DND-41 (cell line): ENCODE measurements at regions not wholly inside any gene's neighbourhood (a gene's known extent, or its start where the extent isn't known, plus 50 kb on each side); places are given as distances from the start of the nearest gene placed in this dataset.

Source experiments
- ATAC-seq: fragments of 200-7000 bp; cut with Tn5 transposase; 3 replicates; pipeline ENCODE4 v1.9.1; 2021; ENCODE audit warnings: low read depth; ENCODE audit not compliant: insufficient read depth
- DNase-seq: peaks from one replicate; pipeline ENCODE4 v3.0.0-alpha.2; 2020
- H2AFZ ChIP-seq: 2 replicates; pipeline ENCODE4 v1.6.0; 2012; ENCODE audit warnings: low read depth, low read length
- H3K27ac ChIP-seq: 2 replicates; pipeline ENCODE4 v1.5.1; 2012; ENCODE audit warnings: low read length, inconsistent platforms
- H3K27me3 ChIP-seq: fragments of 200-600 bp; sonication (generic); 2 replicates; pipeline ENCODE4 v1.6.0; 2012; ENCODE audit warnings: low read length, mild to moderate bottlenecking, inconsistent platforms; ENCODE audit not compliant: insufficient read depth, poor library complexity
- H3K36me3 ChIP-seq: 2 replicates; pipeline ENCODE4 v1.5.1; 2012; ENCODE audit warnings: low read length, inconsistent platforms; ENCODE audit not compliant: insufficient read depth
- H3K4me1 ChIP-seq: 2 replicates; pipeline ENCODE4 v1.5.1; 2012; ENCODE audit warnings: mild to moderate bottlenecking, low read length; ENCODE audit not compliant: insufficient read depth
- H3K4me2 ChIP-seq: 2 replicates; pipeline ENCODE4 v1.6.0; 2012; ENCODE audit warnings: mild to moderate bottlenecking, moderate library complexity, low read length, inconsistent platforms; ENCODE audit not compliant: insufficient read depth
- H3K4me3 ChIP-seq, 2 experiments: fragments of 200-600 bp in 1 of 2; shearing (Covaris generic) in 1 of 2; 2 replicates each; pipeline ENCODE4 v1.5.1; 2012 to 2016; ENCODE audit warnings: inconsistent platforms in 2 of 2, low read length in 2 of 2, mild to moderate bottlenecking in 2 of 2, low read depth in 1 of 2, moderate library complexity in 1 of 2
- H3K79me2 ChIP-seq: 2 replicates; pipeline ENCODE4 v1.6.0; 2012; ENCODE audit warnings: low read length, inconsistent platforms; ENCODE audit not compliant: insufficient read depth
- H3K9ac ChIP-seq: 2 replicates; pipeline ENCODE4 v1.6.0; 2012; ENCODE audit warnings: low read depth, mild to moderate bottlenecking, inconsistent platforms, low read length, moderate library complexity
- H3K9me3 ChIP-seq: 2 replicates; pipeline ENCODE4 v1.5.1; 2012; ENCODE audit warnings: low read length, moderate library complexity, mild to moderate bottlenecking, inconsistent platforms; ENCODE audit not compliant: insufficient read depth, severe bottlenecking
- H4K20me1 ChIP-seq: 2 replicates; pipeline ENCODE4 v1.6.0; 2012; ENCODE audit warnings: low read length; ENCODE audit not compliant: insufficient read depth
- CTCF ChIP-seq: IDR thresholded peaks from 2 replicates; pipeline ENCODE4 v1.5.1; 2012; ENCODE audit warnings: borderline replicate concordance, low read length, moderate library complexity, mild to moderate bottlenecking; ENCODE audit not compliant: poor library complexity, severe bottlenecking; ENCODE audit errors: extremely low read depth
- EZH2 ChIP-seq: IDR thresholded peaks from 3 replicates; pipeline ENCODE4 v1.6.1; 2012; ENCODE audit warnings: borderline replicate concordance, low read depth, mild to moderate bottlenecking, moderate library complexity, low read length, inconsistent platforms; ENCODE audit not compliant: severe bottlenecking

GRCh38 chr3:159280386-159281191 is 478.7 kb downstream of the MFSD1 start:
- ATAC-seq (no peak), DNase-seq (no peak)
- TF ChIP-seq CTCF (no peak), EZH2 (no peak)
- Histone ChIP-seq H3K4me2 (no peak overlapping the region), H3K9ac (no peak overlapping the region), H3K4me3 (no peak overlapping the region), H3K36me3 (no peaks in the 10 kb centered on the region), H3K9me3 (no peaks in the 10 kb centered on the region), H3K79me2 (no peaks in the 10 kb centered on the region), H3K27ac (no peak overlapping the region), H2AFZ (no peak overlapping the region), H4K20me1 (no peaks in the 10 kb centered on the region), H3K4me1 (no peaks in the 10 kb centered on the region), H3K27me3 (peaks cover 8% of the 10 kb centered on the region)

DNA sequence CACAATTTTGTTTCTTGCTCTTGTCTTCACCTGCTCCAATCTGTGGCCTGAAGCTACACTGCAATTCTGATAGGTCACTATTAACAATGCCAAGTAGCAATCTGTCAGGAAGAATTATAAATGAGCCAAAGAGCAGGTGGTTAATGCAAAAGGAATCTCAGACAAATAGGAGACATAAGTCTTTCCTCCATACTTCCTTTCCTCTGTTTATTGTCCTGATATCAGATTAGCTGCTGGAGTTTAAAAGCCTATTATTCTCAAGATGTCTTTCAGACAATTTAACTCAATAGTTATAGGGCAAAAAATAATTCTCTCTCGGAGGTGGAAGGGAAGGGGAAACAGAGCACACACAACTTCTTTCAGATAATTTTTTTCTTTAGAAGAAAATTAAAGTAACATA is 491.6 kb downstream of the MFSD1 start:
- no peaks in the 10 kb centered on the region for H3K79me2 ChIP-seq
- TF ChIP-seq EZH2 (no peak), CTCF (no peak)
- H3K4me1 ChIP-seq: no peaks in the 10 kb centered on the region
- no peak overlapping the region for H3K27ac ChIP-seq
- no peak overlapping the region for H2AFZ ChIP-seq
- no peaks in the 10 kb centered on the region for H3K36me3 ChIP-seq
- no peaks in the 10 kb centered on the region for H3K9me3 ChIP-seq
- no peaks in the 10 kb centered on the region for H4K20me1 ChIP-seq
- no peak for ATAC-seq
- no peak overlapping the region for H3K4me3 ChIP-seq
- H3K4me2 ChIP-seq: no peak overlapping the region
- H3K27me3 ChIP-seq: no peaks in the 10 kb centered on the region
- no peak overlapping the region for H3K9ac ChIP-seq
- no peak for DNase-seq

- Histone ChIP-seq H3K4me1 (no peaks in the 10 kb centered on the region), H3K79me2 (no peaks in the 10 kb centered on the region), H3K27ac (no peak overlapping the region), H3K4me3 (no peak overlapping the region), H3K36me3 (no peaks in the 10 kb centered on the region), H4K20me1 (no peaks in the 10 kb centered on the region), H3K27me3 (no peaks in the 10 kb centered on the region), H3K4me2 (no peak overlapping the region), H3K9ac (no peak overlapping the region), H2AFZ (no peak overlapping the region), H3K9me3 (no peaks in the 10 kb centered on the region)
- DNase-seq (no peak), ATAC-seq (no peak)
- TF ChIP-seq EZH2: no peak
- no peak for TF ChIP-seq CTCF
These were observed 500.1 kb downstream of the MFSD1 start for GRCh38 chr3:159301961-159302360.
